AG04449 (cell line): ENCODE measurements at regions not wholly inside any gene's neighbourhood (a gene's known extent, or its start where the extent isn't known, plus 50 kb on each side); places are given as distances from the start of the nearest gene placed in this dataset.
"Not testable (repeated sequence)": the region's sequence is repeated elsewhere in the genome, so short reads cannot be mapped to it uniquely, and the experiment has no call there.

ENCODE experiments used
- CTCF ChIA-PET: fragments of 350-600 bp; formaldehyde crosslinking; extraction: SDS; loops from one replicate; lab custom pipeline; 2021; ENCODE audit warnings: antibody characterized with exemption; lab: Yijun Ruan, JAX
- POLR2A ChIA-PET: fragments of 400-600, 350-600 bp; formaldehyde crosslinking; extraction: SDS; loops from one replicate; lab custom pipeline; 2020; ENCODE audit warnings: antibody characterized with exemption, inconsistent platforms; lab: Yijun Ruan, JAX
- DNase-seq: peaks from one replicate; pipeline ENCODE4 v3.0.0-alpha.2; 2010; ENCODE audit warnings: low read depth, low spot score
- H3K4me3 ChIP-seq: 2 replicates; pipeline ENCODE4 v1.5.1; 2011; ENCODE audit warnings: low read depth, mild to moderate bottlenecking, control low read depth, low read length

- H3K4me3 ChIP-seq, CTCF ChIA-PET, POLR2A ChIA-PET, DNase-seq: not testable (repeated sequence)
These were observed 278.4 kb upstream of the PLGLB2 start for GRCh38 chr2:87469180-87470151.

DNA sequence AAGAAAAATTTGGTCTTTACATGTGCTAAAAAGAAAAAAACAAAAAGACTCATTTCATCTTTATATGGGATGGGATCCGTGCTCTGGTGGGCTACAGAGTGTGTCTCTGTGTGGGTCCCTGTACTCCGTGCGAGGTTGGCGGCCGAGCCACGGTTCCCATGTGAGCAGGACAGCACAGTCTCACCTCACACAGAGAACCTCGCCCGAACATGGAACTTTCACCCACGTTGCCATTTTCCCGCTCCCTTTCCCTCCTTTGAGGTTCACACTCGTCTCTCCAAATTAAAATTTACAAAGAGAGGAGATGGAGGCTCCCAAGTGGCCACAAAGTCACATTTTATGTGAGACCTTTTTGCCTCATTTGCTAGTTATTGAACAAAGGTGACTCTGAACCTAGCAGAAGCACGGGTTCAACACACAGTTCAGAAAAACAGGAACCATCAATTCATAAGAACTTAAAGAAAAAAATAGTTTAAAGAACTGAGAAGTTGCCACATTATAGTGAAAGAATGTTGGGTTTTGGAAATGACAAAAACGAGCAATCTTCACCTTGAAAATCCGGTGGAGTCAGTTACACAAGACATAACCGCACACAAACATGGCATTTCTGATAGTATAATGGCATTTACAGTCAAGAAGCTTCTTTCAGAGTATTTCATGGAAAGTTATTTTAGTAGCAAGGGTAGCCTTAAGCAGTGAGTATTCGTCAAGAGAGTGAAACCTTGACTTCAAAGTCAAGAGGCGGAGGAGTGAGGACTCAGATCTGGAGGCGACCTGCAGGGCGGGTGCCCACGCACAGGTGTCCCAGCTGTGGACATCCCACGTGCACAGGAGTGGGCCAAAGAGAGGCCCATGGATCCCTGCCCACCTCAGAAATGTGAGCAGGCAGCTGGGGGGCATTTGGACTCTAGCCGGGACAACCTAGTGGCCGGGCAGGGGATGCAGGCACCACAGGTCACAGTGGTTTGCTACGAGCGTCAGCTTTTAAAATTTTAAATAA, 277.2 kb upstream of the PLGLB2 start:
- CTCF ChIA-PET = not testable (repeated sequence)

DNA sequence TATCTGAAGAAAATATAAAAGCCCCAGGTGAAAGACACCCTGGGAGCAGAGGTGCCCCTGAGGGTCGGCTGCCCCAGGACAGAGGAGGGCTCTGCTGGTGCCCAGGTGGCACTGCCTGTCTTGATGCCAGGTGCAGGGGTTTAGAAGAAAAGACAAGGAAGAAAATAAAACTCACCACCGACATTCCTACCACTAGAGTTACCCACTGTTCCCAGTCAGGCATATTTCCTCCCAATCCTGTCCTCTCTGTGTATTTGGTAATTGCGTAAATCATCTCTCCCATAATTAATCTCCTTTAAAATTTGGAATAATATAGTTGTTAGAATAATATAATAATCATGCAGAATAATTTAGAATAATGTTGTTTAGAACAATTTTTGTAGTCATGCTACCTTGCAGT, 276.4 kb upstream of the PLGLB2 start:
- POLR2A ChIA-PET, CTCF ChIA-PET, H3K4me3 ChIP-seq, DNase-seq: not testable (repeated sequence)

More for the DNA sequence above, 277.2 kb upstream of the PLGLB2 start:
- POLR2A ChIA-PET, DNase-seq, H3K4me3 ChIP-seq: not testable (repeated sequence)

DNA sequence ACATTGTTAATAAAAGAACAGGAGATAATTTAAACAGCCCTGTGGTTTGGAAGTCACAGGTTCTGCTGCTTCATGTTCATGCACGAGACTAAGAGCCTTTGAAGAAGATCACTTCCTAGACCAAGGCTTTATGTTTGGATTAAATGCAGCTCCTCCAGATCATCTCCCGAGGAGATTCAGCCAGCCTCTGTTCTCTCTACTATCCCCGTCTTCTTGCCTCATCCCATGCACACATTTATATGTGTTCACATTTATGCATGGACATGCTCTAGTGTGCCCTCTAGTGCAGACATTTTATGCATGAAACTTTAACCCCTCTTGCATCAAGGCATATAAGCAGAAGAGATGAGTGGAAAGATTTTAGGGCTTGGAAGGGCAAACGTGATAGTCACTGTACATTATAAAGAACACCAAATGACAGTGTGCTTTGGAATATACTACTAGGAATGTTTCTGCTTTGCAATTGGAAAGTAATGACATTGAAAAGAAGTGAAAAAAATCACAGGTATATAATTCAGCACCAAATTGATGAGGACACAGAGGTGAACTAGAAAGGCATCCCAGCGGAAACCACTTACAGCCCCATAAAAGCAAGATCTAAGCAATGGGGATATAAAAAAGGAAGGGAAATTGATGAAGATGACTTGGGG, 271.5 kb upstream of the PLGLB2 start:
- DNase-seq, H3K4me3 ChIP-seq, CTCF ChIA-PET, POLR2A ChIA-PET: not testable (repeated sequence)

GRCh38 chr2:87476936-87477335, 271.0 kb upstream of the PLGLB2 start:
- DNase-seq, POLR2A ChIA-PET, CTCF ChIA-PET, H3K4me3 ChIP-seq: not testable (repeated sequence)

DNA sequence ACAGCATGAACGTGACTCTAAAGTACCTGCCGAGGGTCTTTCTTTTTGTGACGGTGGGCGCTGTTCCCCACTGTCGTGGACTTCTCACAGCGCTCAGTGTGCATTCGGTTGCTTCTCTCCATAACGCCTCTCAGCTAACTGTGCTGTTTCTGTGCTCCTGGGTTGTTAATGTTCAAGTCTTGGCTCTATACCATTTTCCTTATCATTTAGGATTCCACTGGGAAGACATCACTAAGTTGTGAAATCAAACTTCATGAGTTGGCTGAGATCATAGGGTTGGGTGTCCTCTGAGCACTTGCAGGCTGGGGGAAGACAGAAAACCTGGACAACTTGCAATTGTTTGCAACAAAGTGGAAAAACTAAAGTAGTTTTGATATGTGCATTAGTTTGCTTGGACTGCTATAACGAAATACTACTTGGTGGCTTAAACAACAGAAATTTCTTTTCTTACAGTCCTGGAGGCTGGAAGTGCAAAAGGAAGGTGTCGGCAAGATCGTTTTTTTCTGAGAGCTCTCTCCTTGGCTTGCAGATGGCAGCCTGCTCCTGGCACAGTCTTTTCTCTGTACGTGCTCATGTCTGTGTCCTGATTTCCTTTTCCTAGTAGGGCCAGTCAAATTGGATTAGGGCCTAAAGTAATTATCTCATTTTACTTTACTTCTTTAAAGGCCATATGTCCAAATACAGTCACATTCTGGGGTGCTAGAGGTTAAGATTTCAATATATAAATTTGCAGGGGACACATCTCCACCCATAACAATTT, 270.0 kb upstream of the PLGLB2 start:
- CTCF ChIA-PET, DNase-seq, POLR2A ChIA-PET, H3K4me3 ChIP-seq: not testable (repeated sequence)

- DNase-seq, CTCF ChIA-PET, H3K4me3 ChIP-seq, POLR2A ChIA-PET: not testable (repeated sequence)
These were observed 269.0 kb upstream of the PLGLB2 start for GRCh38 chr2:87478911-87479310.

DNA sequence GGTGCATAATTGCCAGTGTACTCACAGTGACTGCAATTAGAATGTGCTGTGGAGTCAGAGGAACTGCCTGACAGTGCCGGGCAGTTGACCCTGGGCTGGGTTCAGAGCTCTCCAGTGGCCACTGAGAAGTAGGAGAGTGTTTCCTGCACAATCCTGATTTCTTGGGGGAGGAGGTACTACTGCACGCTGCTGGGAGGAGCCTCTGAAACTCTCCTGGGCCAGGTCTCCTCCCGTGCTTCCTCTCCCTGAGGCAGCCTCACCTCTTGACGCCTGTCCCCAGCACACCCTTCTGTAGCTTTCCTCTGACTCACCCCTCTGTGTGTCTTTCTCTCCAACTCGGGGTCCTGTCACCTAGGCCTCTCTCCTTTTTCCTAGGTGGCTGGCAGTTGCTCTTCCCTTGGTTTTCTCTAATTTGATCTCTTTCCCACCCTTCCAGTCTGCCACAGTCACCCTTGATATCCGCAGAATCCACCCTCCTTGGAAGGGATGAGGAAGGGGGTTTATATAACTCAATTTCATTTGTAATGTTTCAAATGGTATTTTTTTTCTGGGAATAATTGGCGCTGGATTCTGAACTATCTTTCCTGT, 264.7 kb upstream of the PLGLB2 start:
- CTCF ChIA-PET, POLR2A ChIA-PET, DNase-seq, H3K4me3 ChIP-seq: not testable (repeated sequence)

GRCh38 chr2:87484363-87484762, 263.5 kb upstream of the PLGLB2 start:
- H3K4me3 ChIP-seq, DNase-seq, POLR2A ChIA-PET, CTCF ChIA-PET: not testable (repeated sequence)

GRCh38 chr2:87485455-87485854, 262.4 kb upstream of the PLGLB2 start:
- H3K4me3 ChIP-seq, DNase-seq, CTCF ChIA-PET, POLR2A ChIA-PET: not testable (repeated sequence)

GRCh38 chr2:87485884-87486283, 262.0 kb upstream of the PLGLB2 start:
- POLR2A ChIA-PET, CTCF ChIA-PET, H3K4me3 ChIP-seq, DNase-seq: not testable (repeated sequence)

DNA sequence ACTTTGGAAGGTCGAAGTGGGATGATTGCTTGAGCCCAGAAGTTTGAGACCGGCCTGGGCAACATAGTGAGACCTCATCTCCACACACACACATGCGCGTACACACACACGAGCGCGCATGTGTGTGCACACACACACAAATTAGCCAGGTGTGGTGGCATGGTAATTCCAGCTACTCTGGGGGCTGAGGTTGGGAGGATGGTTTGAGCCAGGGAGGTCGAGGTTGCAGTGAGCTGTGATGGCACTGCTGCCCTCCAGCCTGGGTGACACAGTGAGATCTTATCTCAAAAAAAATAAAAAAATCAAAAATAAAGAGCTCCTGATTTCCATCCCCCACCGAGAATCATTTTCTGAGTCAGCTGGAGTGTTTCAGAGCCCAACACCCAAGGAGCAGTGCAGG, 261.5 kb upstream of the PLGLB2 start:
- DNase-seq, CTCF ChIA-PET, H3K4me3 ChIP-seq, POLR2A ChIA-PET: not testable (repeated sequence)

GRCh38 chr2:87488021-87488420, 259.9 kb upstream of the PLGLB2 start:
- DNase-seq, CTCF ChIA-PET, H3K4me3 ChIP-seq, POLR2A ChIA-PET: not testable (repeated sequence)

DNA sequence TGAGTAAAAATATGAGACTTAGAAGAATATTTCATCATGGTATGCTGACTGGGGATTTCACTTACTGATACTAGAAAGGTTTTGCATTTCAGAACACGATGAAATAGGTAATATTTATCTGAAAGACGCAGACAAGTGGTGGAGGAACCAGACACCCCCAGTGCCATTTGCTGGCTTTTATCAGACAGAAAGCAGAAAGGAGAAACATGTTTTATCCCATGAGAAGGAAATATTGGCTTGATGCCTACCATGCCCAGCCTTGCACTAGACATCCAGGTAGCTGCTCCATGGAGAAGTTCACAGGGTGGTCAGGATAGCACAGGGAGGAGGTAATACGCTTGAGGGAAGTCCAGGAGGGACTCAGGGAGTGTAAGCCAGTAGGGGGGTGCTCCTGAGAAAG, 258.9 kb upstream of the PLGLB2 start:
- DNase-seq, CTCF ChIA-PET, POLR2A ChIA-PET, H3K4me3 ChIP-seq: not testable (repeated sequence)

DNA sequence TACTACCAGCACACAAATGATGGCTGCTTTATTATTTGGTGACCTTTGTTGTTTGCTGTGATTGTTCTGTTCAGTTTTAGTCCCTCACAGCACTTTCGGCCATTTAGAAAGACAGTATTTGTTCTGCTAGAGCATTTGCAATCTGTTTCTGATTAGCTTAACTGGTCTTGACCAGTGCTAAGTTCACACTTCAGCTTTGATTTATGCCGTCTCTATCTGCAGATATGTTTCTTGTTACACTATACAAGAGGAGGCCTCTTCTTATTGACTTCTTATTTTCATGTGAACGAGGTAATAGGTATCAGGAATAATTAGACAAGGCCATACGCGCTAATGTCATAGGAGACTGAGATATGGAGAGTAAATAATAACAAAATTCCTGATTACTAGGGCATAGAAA, 253.0 kb upstream of the PLGLB2 start:
- POLR2A ChIA-PET, H3K4me3 ChIP-seq, DNase-seq, CTCF ChIA-PET: not testable (repeated sequence)
